Stimulated activated naive CD8-positive, alpha-beta T cell treated with anti-CD3 and anti-CD28 coated beads, Interleukin-15, Interleukin-2, amounts not matched to agents 100 U/mL and 50 U/mL, for 24 hours (primary cell): ENCODE measurements at regions not wholly inside any gene's neighbourhood (a gene's known extent, or its start where the extent isn't known, plus 50 kb on each side); places are given as distances from the start of the nearest gene placed in this dataset.
A peak's percentile ranks its signal among the peaks of the same experiment; 100 is the strongest.

Experiments used
- ATAC-seq: fragments of 150-1000 bp; cut with Tn5 transposase; one replicate; pipeline ENCODE4 v1.10.0; 2021
- DNase-seq: peaks from one replicate; pipeline ENCODE4 v3.0.0; 2021

GRCh38 chr1:42034426-42034825, 115.7 kb upstream of the HIVEP3 start:
- ATAC-seq (no peak), DNase-seq (no peak)

- no peak for DNase-seq
- ATAC-seq, result no peak
Observed at GRCh38 chr1:42033629-42034028, 114.9 kb upstream of the HIVEP3 start.

- no peak for ATAC-seq
Observed at GRCh38 chr1:42017730-42018129, 99.0 kb upstream of the HIVEP3 start.

GRCh38 chr1:42017259-42017658, 98.5 kb upstream of the HIVEP3 start:
- peak; percentile 95 for ATAC-seq

More at GRCh38 chr1:42017730-42018129, 99.0 kb upstream of the HIVEP3 start:
- no peak for DNase-seq

GRCh38 chr1:42014823-42015222, 96.1 kb upstream of the HIVEP3 start:
- DNase-seq (no peak), ATAC-seq (no peak)

More at GRCh38 chr1:42017259-42017658, 98.5 kb upstream of the HIVEP3 start:
- no peak for DNase-seq

- no peak for ATAC-seq
- no peak for DNase-seq
Observed at GRCh38 chr1:42013881-42014470, 95.3 kb upstream of the HIVEP3 start.

GRCh38 chr1:42012852-42013251, 94.1 kb upstream of the HIVEP3 start:
- ATAC-seq (no peak), DNase-seq (no peak)

- no peak for DNase-seq
- ATAC-seq, result no peak
Observed at GRCh38 chr1:42010381-42010780, 91.7 kb upstream of the HIVEP3 start.

- no peak for ATAC-seq
- DNase-seq, result no peak
Observed at GRCh38 chr1:42008264-42008663, 89.5 kb upstream of the HIVEP3 start.

- ATAC-seq (no peak), DNase-seq (no peak)
Observed at GRCh38 chr1:42006836-42007235, 88.1 kb upstream of the HIVEP3 start.

GRCh38 chr1:42006093-42006492, 87.4 kb upstream of the HIVEP3 start:
- ATAC-seq (no peak), DNase-seq (no peak)

GRCh38 chr1:42005530-42005929, 86.8 kb upstream of the HIVEP3 start:
- ATAC-seq (no peak), DNase-seq (no peak)

- DNase-seq (no peak), ATAC-seq (no peak)
Observed at GRCh38 chr1:42004860-42005259, 86.1 kb upstream of the HIVEP3 start.

GRCh38 chr1:42004322-42004721, 85.6 kb upstream of the HIVEP3 start:
- DNase-seq (no peak), ATAC-seq (no peak)

GRCh38 chr1:42003433-42003832, 84.7 kb upstream of the HIVEP3 start:
- no peak for ATAC-seq
- no peak for DNase-seq

GRCh38 chr1:42002220-42002619, 83.5 kb upstream of the HIVEP3 start:
- ATAC-seq (no peak), DNase-seq (no peak)

GRCh38 chr1:42000766-42001165, 82.0 kb upstream of the HIVEP3 start:
- no peak for ATAC-seq
- no peak for DNase-seq

GRCh38 chr1:41999884-42000283, 81.2 kb upstream of the HIVEP3 start:
- no peak for ATAC-seq

GRCh38 chr1:41998250-41998649, 79.5 kb upstream of the HIVEP3 start:
- no peak for ATAC-seq
- no peak for DNase-seq

More at GRCh38 chr1:41999884-42000283, 81.2 kb upstream of the HIVEP3 start:
- no peak for DNase-seq

- DNase-seq (no peak), ATAC-seq (no peak)
Observed at GRCh38 chr1:41997153-41997552, 78.4 kb upstream of the HIVEP3 start.

- no peak for DNase-seq
- ATAC-seq, result no peak
Observed at GRCh38 chr1:41995441-41996130, 76.9 kb upstream of the HIVEP3 start.

- DNase-seq (no peak), ATAC-seq (no peak)
Observed at GRCh38 chr1:41994195-41994894, 75.6 kb upstream of the HIVEP3 start.

- DNase-seq (no peak), ATAC-seq (no peak)
Observed at GRCh38 chr1:41983451-41983850, 64.7 kb upstream of the HIVEP3 start.
